Activated CD4-positive, alpha-beta T cell treated with anti-CD3 and anti-CD28 coated beads, Interleukin-10, Interleukin-2, amounts not matched to agents 100 ng/mL and 50 ng/mL, durations not matched to agents 16 hours and 8 hours (primary cell): ENCODE measurements at regions not wholly inside any gene's neighbourhood (a gene's known extent, or its start where the extent isn't known, plus 50 kb on each side); places are given as distances from the start of the nearest gene placed in this dataset.
A peak's percentile ranks its signal among the peaks of the same experiment; 100 is the strongest.

Experiments
- DNase-seq: peaks from one replicate; pipeline ENCODE4 v3.0.0-alpha.2; 2020

GRCh38 chr6:24987446-24988115 is 51.8 kb upstream of the RIPOR2 start:
- DNase-seq: no peak

GRCh38 chr6:24988562-24988961 is 52.8 kb upstream of the RIPOR2 start:
- no peak for DNase-seq

GRCh38 chr6:24990236-24990845 is 54.6 kb upstream of the RIPOR2 start:
- DNase-seq: no peak

GRCh38 chr6:24990944-24991809 is 55.4 kb upstream of the RIPOR2 start:
- DNase-seq: no peak

GRCh38 chr6:24991810-24992467 is 56.2 kb upstream of the RIPOR2 start:
- peak; percentile 83 for DNase-seq

- no peak for DNase-seq
Observed at GRCh38 chr6:24994812-24995211, 59.1 kb upstream of the RIPOR2 start.

- no peak for DNase-seq
Observed at GRCh38 chr6:24995270-24995669, 59.5 kb upstream of the RIPOR2 start.

- no peak for DNase-seq
Observed at GRCh38 chr6:24996269-24996836, 60.6 kb upstream of the RIPOR2 start.

GRCh38 chr6:24997231-24997630 is 61.5 kb upstream of the RIPOR2 start:
- no peak for DNase-seq

GRCh38 chr6:24997905-24998304 is 62.1 kb upstream of the RIPOR2 start:
- DNase-seq: no peak

GRCh38 chr6:25002326-25003091 is 66.7 kb upstream of the RIPOR2 start:
- no peak for DNase-seq

GRCh38 chr6:25004357-25004756 is 68.6 kb upstream of the RIPOR2 start:
- no peak for DNase-seq

GRCh38 chr6:25005010-25005409 is 69.2 kb upstream of the RIPOR2 start:
- no peak for DNase-seq

- no peak for DNase-seq
Observed at GRCh38 chr6:25006075-25006474, 70.3 kb upstream of the RIPOR2 start.

- peak; percentile 85 for DNase-seq
Observed at GRCh38 chr6:25006565-25007001, 70.8 kb upstream of the RIPOR2 start.

GRCh38 chr6:25007269-25007699 is 71.5 kb upstream of the RIPOR2 start:
- peak; percentile 86 for DNase-seq

GRCh38 chr6:25008707-25009392 is 73.1 kb upstream of the RIPOR2 start:
- no peak for DNase-seq

GRCh38 chr6:25009393-25009710 is 73.6 kb upstream of the RIPOR2 start:
- no peak for DNase-seq

GRCh38 chr6:25010176-25010575 is 74.4 kb upstream of the RIPOR2 start:
- no peak for DNase-seq

GRCh38 chr6:25010902-25011625 is 75.3 kb upstream of the RIPOR2 start:
- no peak for DNase-seq

GRCh38 chr6:25012657-25013056 is 76.9 kb upstream of the RIPOR2 start:
- DNase-seq: no peak
